PC-3 (cell line): ENCODE measurements at regions not wholly inside any gene's neighbourhood (a gene's known extent, or its start where the extent isn't known, plus 50 kb on each side); places are given as distances from the start of the nearest gene placed in this dataset.

ENCODE experiments used
- ATAC-seq: fragments of 200-7000 bp; cut with Tn5 transposase; 2 replicates; pipeline ENCODE4 v1.9.1; 2020; ENCODE audit warnings: mild to moderate bottlenecking, moderate library complexity
- BruUV-seq: library from RNA; stranded (reverse); fragments of 400-500 nt; replicated peaks from 2 replicates; lab custom pipeline; 2021; lab: Mats Ljungman, UMichigan
- CTCF ChIA-PET: fragments of 300-600 bp; sonication (Branson Sonifier 250); formaldehyde crosslinking; loops from one replicate; lab custom pipeline; 2022; ENCODE audit warnings: antibody characterized with exemption; lab: Charles Lee
- POLR2A ChIA-PET: fragments of 300-600 bp; sonication (Branson Sonifier 250); formaldehyde crosslinking; loops from one replicate; lab custom pipeline; 2022; ENCODE audit warnings: antibody characterized with exemption; ENCODE audit not compliant: unreplicated experiment; lab: Charles Lee
- DNase-seq: peaks from one replicate; pipeline ENCODE4 v3.0.0-alpha.2; 2015
- H2AFZ ChIP-seq: fragments of 300-600 bp; sonication (generic); 2 replicates; pipeline ENCODE4 v1.6.0; 2016; ENCODE audit warnings: antibody characterized with exemption, low read length
- H3F3A ChIP-seq: fragments of 300-600 bp; sonication (generic); one replicate; pipeline ENCODE4 v1.6.0; 2017; ENCODE audit warnings: antibody characterized with exemption, low read length, control low read depth, mild to moderate bottlenecking; ENCODE audit not compliant: unreplicated experiment
- H3K27ac ChIP-seq: fragments of 300-600 bp; sonication (generic); 2 replicates; pipeline ENCODE4 v1.5.1; 2016; ENCODE audit warnings: mild to moderate bottlenecking, low read length
- H3K27me3 ChIP-seq: fragments of 300-600 bp; sonication (generic); 2 replicates; pipeline ENCODE4 v1.6.1; 2016; ENCODE audit warnings: low read length, mixed read lengths
- H3K36me3 ChIP-seq: fragments of 300-600 bp; sonication (generic); 2 replicates; pipeline ENCODE4 v1.6.1; 2016; ENCODE audit warnings: low read depth, mixed run types, low read length, mixed read lengths
- H3K4me1 ChIP-seq: fragments of 300-600 bp; sonication (generic); 2 replicates; pipeline ENCODE4 v1.5.1; 2016; ENCODE audit warnings: low read length; ENCODE audit not compliant: insufficient read depth
- H3K4me2 ChIP-seq: fragments of 300-600 bp; sonication (generic); 2 replicates; pipeline ENCODE4 v1.6.0; 2016; ENCODE audit warnings: low read length
- H3K4me3 ChIP-seq: fragments of 300-600 bp; sonication (generic); 2 replicates; pipeline ENCODE4 v1.5.1; 2016; ENCODE audit warnings: mild to moderate bottlenecking, low read length, mixed read lengths
- H3K79me2 ChIP-seq: fragments of 300-600 bp; sonication (generic); 2 replicates; pipeline ENCODE4 v1.6.1; 2017; ENCODE audit warnings: low read length, mixed read lengths
- H3K9ac ChIP-seq: fragments of 300-600 bp; sonication (generic); 2 replicates; pipeline ENCODE4 v1.6.0; 2016; ENCODE audit warnings: mild to moderate bottlenecking, low read length
- H3K9me2 ChIP-seq: fragments of 300-600 bp; sonication (generic); replicated peaks from 2 replicates; pipeline ENCODE4 v1.6.1; 2016; ENCODE audit warnings: mixed run types, low read length, mixed read lengths
- H3K9me3 ChIP-seq: fragments of 300-600 bp; sonication (generic); 2 replicates; pipeline ENCODE4 v1.6.1; 2016; ENCODE audit warnings: low read length, mixed read lengths
- H4K20me1 ChIP-seq: fragments of 300-600 bp; sonication (generic); 2 replicates; pipeline ENCODE4 v1.6.1; 2016; ENCODE audit warnings: low read length, mixed read lengths
- CTCF ChIP-seq: fragments of 300-600 bp; sonication (generic); conservative IDR thresholded peaks from 2 replicates; pipeline ENCODE4 v1.5.1; 2017; ENCODE audit warnings: antibody characterized with exemption, low read depth, mild to moderate bottlenecking, low read length
- EZH2 ChIP-seq: fragments of 300-600 bp; sonication (generic); IDR thresholded peaks from one replicate; pipeline ENCODE4 v1.6.1; 2017; ENCODE audit warnings: antibody characterized with exemption, mild to moderate bottlenecking, low read length; ENCODE audit not compliant: unreplicated experiment
- EZH2phosphoT487 ChIP-seq: fragments of 300-600 bp; sonication (generic); IDR thresholded peaks from 2 replicates; pipeline ENCODE4 v1.6.1; 2018; ENCODE audit warnings: mild to moderate bottlenecking, antibody characterized with exemption, low read length, borderline replicate concordance
- intact Hi-C: fragments of 100-400 bp; cut with micrococcal nuclease; formaldehyde crosslinking; loops from 2 replicates; pipeline ENCODE4 v1.9.0; 2023

DNA sequence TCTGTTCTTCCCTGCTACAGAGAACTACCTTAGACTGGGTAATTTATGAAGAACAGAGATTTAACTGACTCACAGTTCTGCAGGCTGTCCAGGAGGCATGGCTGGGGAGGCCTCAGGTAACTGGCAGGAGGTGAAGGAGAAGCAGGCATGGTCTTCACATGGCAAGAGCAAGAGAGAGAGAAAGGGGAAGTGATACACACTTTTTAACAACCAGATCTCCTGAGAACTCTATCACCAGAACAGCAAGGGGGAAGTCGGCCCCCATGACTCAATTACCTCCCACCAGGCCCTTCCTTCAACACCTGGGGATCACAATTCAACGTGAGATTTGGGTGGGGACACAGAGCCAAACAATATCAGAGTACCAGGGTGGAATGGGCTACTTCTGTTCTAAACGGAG is 766.8 kb downstream of the TLE1 start:
- ChIA-PET CTCF (no interaction called here), POLR2A (no interaction called here)
- no peaks in the 10 kb centered on the region for H4K20me1 ChIP-seq
- TF ChIP-seq EZH2phosphoT487, result no peak
- H3K9me2 ChIP-seq, result no peaks in the 10 kb centered on the region
- no peaks in the 10 kb centered on the region for H3K79me2 ChIP-seq
- no TSS peak for BruUV-seq
- no peak overlapping the region for H2AFZ ChIP-seq
- H3K27ac ChIP-seq, result no peak overlapping the region
- no peak for ATAC-seq
- DNase-seq, result no peak
- no peak overlapping the region for H3K9ac ChIP-seq
- H3K4me2 ChIP-seq, result no peak overlapping the region
- no peaks in the 10 kb centered on the region for H3K27me3 ChIP-seq
- H3K4me1 ChIP-seq, result no peaks in the 10 kb centered on the region
- H3K9me3 ChIP-seq, result no peaks in the 10 kb centered on the region
- H3K36me3 ChIP-seq, result no peaks in the 10 kb centered on the region
- intact Hi-C loops, result no loop called here
- no peak overlapping the region for H3K4me3 ChIP-seq
- H3F3A ChIP-seq, result no peaks in the 10 kb centered on the region

- H2AFZ ChIP-seq, result no peak overlapping the region
- no peaks in the 10 kb centered on the region for H3K4me1 ChIP-seq
- no peaks in the 10 kb centered on the region for H3K36me3 ChIP-seq
- H3K9ac ChIP-seq, result no peak overlapping the region
- POLR2A ChIA-PET, result no interaction called here
- ATAC-seq (no peak), DNase-seq (no peak)
- H3K27me3 ChIP-seq, result no peaks in the 10 kb centered on the region
- no TSS peak for BruUV-seq
- no peaks in the 10 kb centered on the region for H3K9me2 ChIP-seq
- TF ChIP-seq EZH2phosphoT487, result no peak
- no peak for TF ChIP-seq EZH2
- no peak for TF ChIP-seq CTCF
- no peak overlapping the region for H3K4me2 ChIP-seq
- H3K4me3 ChIP-seq, result no peak overlapping the region
- intact Hi-C loops, result no loop called here
- H3K9me3 ChIP-seq, result no peaks in the 10 kb centered on the region
- H3K27ac ChIP-seq, result no peak overlapping the region
- H3F3A ChIP-seq, result no peaks in the 10 kb centered on the region
- no peaks in the 10 kb centered on the region for H4K20me1 ChIP-seq
- CTCF ChIA-PET, result no interaction called here
- H3K79me2 ChIP-seq, result no peaks in the 10 kb centered on the region
Measured at GRCh38 chr9:80906728-80907127, 782.6 kb downstream of the TLE1 start.

- Histone ChIP-seq H3K27me3 (no peaks in the 10 kb centered on the region), H4K20me1 (no peaks in the 10 kb centered on the region), H3K79me2 (no peaks in the 10 kb centered on the region), H3K4me2 (no peak overlapping the region), H3F3A (no peaks in the 10 kb centered on the region), H3K9me3 (no peaks in the 10 kb centered on the region), H3K36me3 (no peaks in the 10 kb centered on the region), H3K4me3 (no peak overlapping the region), H3K9me2 (no peaks in the 10 kb centered on the region), H3K4me1 (peaks cover 13% of the 10 kb centered on the region), H2AFZ (no peak overlapping the region), H3K9ac (no peak overlapping the region), H3K27ac (peak overlapping the region; percentile 35)
- intact Hi-C loops, result loop anchor here (10.0 kb wide), 2 partner anchors 126 to 786 kb away; partner anchors contain the start of gene TLE1
- DNase-seq (peak; percentile 77), ATAC-seq (peak; percentile 77)
- POLR2A ChIA-PET, result no interaction called here
- BruUV-seq, result no TSS peak
- CTCF ChIA-PET, result no interaction called here
- TF ChIP-seq EZH2phosphoT487, result no peak
- no peak for TF ChIP-seq CTCF
- no peak for TF ChIP-seq EZH2
Measured at GRCh38 chr9:80899208-80899607, 790.1 kb downstream of the TLE1 start.
